ENCODE measurements at regions not wholly inside any gene's neighbourhood (a gene's known extent, or its start where the extent isn't known, plus 50 kb on each side); places are given as distances from the start of the nearest gene placed in this dataset.

DNA sequence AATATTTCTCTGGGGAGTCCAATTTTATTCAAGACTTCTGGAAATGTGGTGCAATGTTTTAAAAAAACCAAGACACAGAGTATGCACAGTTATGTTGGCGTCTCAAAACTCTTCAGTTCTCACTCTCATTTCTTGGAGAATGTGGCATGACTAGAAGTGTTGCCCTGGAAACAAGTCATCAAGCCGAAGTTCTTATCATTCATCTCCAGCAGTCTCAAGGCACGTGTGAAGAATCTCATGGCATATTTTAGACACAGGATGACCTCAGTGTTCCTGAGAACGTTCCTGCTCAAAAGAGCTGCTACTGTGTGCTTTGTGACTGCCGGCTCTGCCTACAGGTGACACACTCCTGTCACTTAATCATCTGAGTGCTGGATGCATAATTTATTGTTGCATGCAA lies 147.4 kb upstream of the IRX4 start:
- Histone ChIP-seq H3K36me3 (ENCODE audit: insufficient read depth, low read length) (no peaks in the 10 kb centered on the region), H3K4me1 (ENCODE audit: insufficient read depth, low read length) (no peaks in the 10 kb centered on the region), H3K27me3 (ENCODE audit: insufficient read depth, low read length) (peaks cover 7% of the 10 kb centered on the region), H3K27ac (ENCODE audit: low read depth, low read length) (no peak overlapping the region), H3K9me3 (ENCODE audit: control insufficient read depth in 1 of 2, low read length in 2 of 2) (no peaks in the 10 kb centered on the region), H3K4me3 (ENCODE audit: low read length in 2 of 2) (no peak overlapping the region)
- intact Hi-C loops (cut with micrococcal nuclease): no loop called here
- peaks cover 26 to 27% of the 10 kb centered on the region in 2 donors for H3K27me3 Mint-ChIP-seq
- CTCF ChIA-PET (ENCODE audit: partially characterized antibody): no interaction called here
- POLR2A ChIA-PET (ENCODE audit: partially characterized antibody): no interaction called here
- H3K36me3 Mint-ChIP-seq: no peaks in the 10 kb centered on the region
- H3K4me3 Mint-ChIP-seq: no peak overlapping the region
- DNase-seq: no peak
- no peak overlapping the region for H3K27ac Mint-ChIP-seq
- peaks cover 0 to 14% (median 5%) of the 10 kb centered on the region in 8 donors for H3K9me3 Mint-ChIP-seq
- no peaks in the 10 kb centered on the region for H3K4me1 Mint-ChIP-seq

DNA sequence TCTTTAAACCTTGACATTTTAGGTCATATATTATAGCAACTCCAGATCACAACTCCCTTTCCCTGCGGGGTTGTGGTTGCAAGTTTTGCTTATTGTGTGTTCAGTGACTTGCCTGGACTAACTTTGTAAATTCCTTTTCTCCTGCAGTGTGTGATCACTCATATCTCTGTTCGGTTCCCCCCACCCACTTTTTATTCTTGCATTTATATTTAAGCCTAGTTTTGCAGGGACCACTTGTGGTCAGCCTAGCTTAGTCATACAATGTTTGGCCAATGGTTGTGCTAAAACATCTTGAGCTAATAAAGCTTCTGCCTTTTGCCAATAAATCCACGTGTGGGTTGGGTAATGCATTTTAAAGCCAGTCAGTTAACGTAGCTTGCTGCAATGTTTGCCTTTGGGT lies 146.5 kb upstream of the IRX4 start:
- Mint-ChIP-seq H3K4me3 (no peak overlapping the region), H3K36me3 (no peaks in the 10 kb centered on the region), H3K27me3 (peaks cover 24 to 25% of the 10 kb centered on the region in 2 donors), H3K27ac (no peak overlapping the region), H3K4me1 (no peaks in the 10 kb centered on the region), H3K9me3 (peaks cover 0 to 14% (median 5%) of the 10 kb centered on the region in 8 donors)
- ChIA-PET POLR2A (ENCODE audit: partially characterized antibody) (no interaction called here), CTCF (ENCODE audit: partially characterized antibody) (no interaction called here)
- Histone ChIP-seq H3K4me3 (ENCODE audit: low read length in 2 of 2) (no peak overlapping the region), H3K27ac (ENCODE audit: low read depth, low read length) (no peak overlapping the region), H3K27me3 (ENCODE audit: insufficient read depth, low read length) (peaks cover 7% of the 10 kb centered on the region), H3K36me3 (ENCODE audit: insufficient read depth, low read length) (no peaks in the 10 kb centered on the region), H3K9me3 (ENCODE audit: control insufficient read depth in 1 of 2, low read length in 2 of 2) (no peaks in the 10 kb centered on the region), H3K4me1 (ENCODE audit: insufficient read depth, low read length) (no peaks in the 10 kb centered on the region)
- intact Hi-C loops (cut with micrococcal nuclease): no loop called here
- no peak for DNase-seq

DNA sequence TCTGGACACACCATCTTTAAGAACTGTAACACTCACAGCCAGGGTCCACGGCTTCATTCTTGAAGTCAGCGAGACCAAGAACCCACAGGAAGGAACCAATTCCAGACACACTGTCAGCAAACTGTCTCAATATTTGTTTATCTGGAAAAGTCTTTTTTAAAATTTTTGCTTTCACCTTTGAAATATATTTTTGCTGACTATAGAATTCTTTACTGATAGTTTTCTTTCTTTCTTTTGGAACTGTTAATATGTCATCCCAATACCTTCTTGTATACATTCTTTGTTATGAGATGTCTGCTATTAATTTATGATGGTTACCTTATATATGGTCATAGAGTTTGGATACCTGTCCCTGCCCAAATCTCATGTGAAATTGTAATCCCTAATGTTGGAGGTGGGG lies 145.1 kb upstream of the IRX4 start:
- Histone ChIP-seq H3K27ac (ENCODE audit: low read depth, low read length) (no peak overlapping the region), H3K4me3 (ENCODE audit: low read length in 2 of 2) (no peak overlapping the region), H3K4me1 (ENCODE audit: insufficient read depth, low read length) (no peaks in the 10 kb centered on the region), H3K9me3 (ENCODE audit: control insufficient read depth in 1 of 2, low read length in 2 of 2) (no peaks in the 10 kb centered on the region), H3K36me3 (ENCODE audit: insufficient read depth, low read length) (no peaks in the 10 kb centered on the region), H3K27me3 (ENCODE audit: insufficient read depth, low read length) (peaks cover 7% of the 10 kb centered on the region)
- DNase-seq: no peak
- H3K4me3 Mint-ChIP-seq: no peak overlapping the region
- no peaks in the 10 kb centered on the region for H3K4me1 Mint-ChIP-seq
- ChIA-PET CTCF (ENCODE audit: partially characterized antibody) (interaction anchor here (1.2 kb wide), 1 partner anchor 9 kb away, joined by 3 read pairs; no protein-coding TSS in a partner anchor), POLR2A (ENCODE audit: partially characterized antibody) (no interaction called here)
- H3K9me3 Mint-ChIP-seq: peaks cover 0 to 14% (median under 1%) of the 10 kb centered on the region in 8 donors
- intact Hi-C loops (cut with micrococcal nuclease): no loop called here
- H3K27ac Mint-ChIP-seq: no peak overlapping the region
- peaks cover 23 to 24% of the 10 kb centered on the region in 2 donors for H3K27me3 Mint-ChIP-seq
- no peaks in the 10 kb centered on the region for H3K36me3 Mint-ChIP-seq

DNA sequence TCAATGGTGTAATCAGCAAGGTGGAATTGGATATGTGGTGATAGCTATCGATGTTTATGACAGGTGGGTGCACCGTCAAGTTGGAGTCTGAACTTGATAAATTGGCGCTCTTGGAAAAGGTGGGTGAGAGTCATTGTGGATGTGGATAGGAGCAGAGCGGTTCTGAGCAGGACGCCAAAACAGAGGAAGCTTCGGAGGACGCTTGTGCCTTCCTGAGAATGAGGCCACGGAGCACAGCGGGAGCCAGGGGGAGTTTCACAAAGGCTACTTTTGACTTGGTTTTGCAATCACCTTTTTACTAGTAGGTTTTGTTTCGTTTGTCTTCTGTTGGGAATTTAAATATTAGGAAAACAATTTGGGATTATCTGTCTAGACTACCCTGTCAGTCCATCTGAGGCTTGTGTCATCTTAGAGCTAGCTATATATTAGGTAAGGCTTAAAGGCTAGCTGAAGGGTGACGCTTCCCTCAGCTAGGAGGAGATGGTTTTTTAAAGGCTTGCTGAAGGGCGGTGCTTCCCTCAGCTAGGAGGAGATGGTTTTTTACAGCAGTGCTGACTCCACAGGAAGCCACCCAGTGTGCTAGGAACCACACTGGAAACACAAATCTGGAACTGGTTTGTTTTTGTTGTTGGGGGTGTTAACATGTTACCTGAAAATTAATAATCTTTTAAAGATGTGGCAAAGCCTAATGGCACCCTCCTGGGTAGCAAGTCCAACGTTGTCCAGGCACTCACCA lies 142.4 kb upstream of the IRX4 start:
- Mint-ChIP-seq H3K4me1 (peaks cover 0 to 3% (median 0%) of the 10 kb centered on the region in 4 donors), H3K36me3 (no peaks in the 10 kb centered on the region), H3K27me3 (peaks cover 20 to 24% of the 10 kb centered on the region in 2 donors), H3K27ac (no peak overlapping the region), H3K9me3 (peaks cover 0 to 10% (median under 1%) of the 10 kb centered on the region in 8 donors), H3K4me3 (no peak overlapping the region)
- CTCF ChIA-PET (ENCODE audit: partially characterized antibody): no interaction called here
- Histone ChIP-seq H3K36me3 (ENCODE audit: insufficient read depth, low read length) (no peaks in the 10 kb centered on the region), H3K27me3 (ENCODE audit: insufficient read depth, low read length) (peaks cover 3% of the 10 kb centered on the region), H3K27ac (ENCODE audit: low read depth, low read length) (no peak overlapping the region), H3K4me3 (ENCODE audit: low read length in 2 of 2) (no peak overlapping the region), H3K9me3 (ENCODE audit: control insufficient read depth in 1 of 2, low read length in 2 of 2) (no peaks in the 10 kb centered on the region), H3K4me1 (ENCODE audit: insufficient read depth, low read length) (no peaks in the 10 kb centered on the region)
- DNase-seq: no peak
- POLR2A ChIA-PET (ENCODE audit: partially characterized antibody): no interaction called here
- intact Hi-C loops (cut with micrococcal nuclease): no loop called here

DNA sequence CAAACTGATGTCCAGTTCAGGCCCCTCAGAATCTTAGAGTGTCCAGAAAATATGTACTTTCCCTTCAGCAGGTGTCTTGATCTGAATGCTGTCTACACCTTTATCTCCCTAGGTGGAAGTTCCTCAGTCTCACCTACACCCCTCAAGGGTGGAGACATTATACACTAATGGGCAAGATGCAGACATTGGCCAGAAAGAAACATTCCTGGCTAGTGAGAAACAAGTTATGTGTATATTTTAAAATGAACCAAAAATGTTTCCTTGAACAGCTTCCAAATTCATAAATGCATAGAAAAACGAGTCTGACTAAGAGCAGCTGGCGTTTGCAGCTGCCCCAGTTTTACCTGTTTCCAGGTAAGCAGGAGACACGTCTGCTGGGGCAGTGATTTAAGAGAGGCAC lies 140.5 kb upstream of the IRX4 start:
- intact Hi-C loops (cut with micrococcal nuclease): no loop called here
- Mint-ChIP-seq H3K9me3 (peaks cover 0 to 6% (median 0%) of the 10 kb centered on the region in 8 donors), H3K36me3 (no peaks in the 10 kb centered on the region), H3K27me3 (peaks cover 20 to 24% of the 10 kb centered on the region in 2 donors), H3K4me1 (peaks cover 0 to 3% (median 0%) of the 10 kb centered on the region in 4 donors), H3K27ac (no peak overlapping the region), H3K4me3 (no peak overlapping the region)
- DNase-seq: no peak
- Histone ChIP-seq H3K27me3 (ENCODE audit: insufficient read depth, low read length) (peaks cover under 1% of the 10 kb centered on the region), H3K9me3 (ENCODE audit: control insufficient read depth in 1 of 2, low read length in 2 of 2) (no peaks in the 10 kb centered on the region), H3K27ac (ENCODE audit: low read depth, low read length) (no peak overlapping the region), H3K4me3 (ENCODE audit: low read length in 2 of 2) (no peak overlapping the region), H3K36me3 (ENCODE audit: insufficient read depth, low read length) (no peaks in the 10 kb centered on the region), H3K4me1 (ENCODE audit: insufficient read depth, low read length) (no peaks in the 10 kb centered on the region)
- CTCF ChIA-PET (ENCODE audit: partially characterized antibody): no interaction called here
- POLR2A ChIA-PET (ENCODE audit: partially characterized antibody): no interaction called here

DNA sequence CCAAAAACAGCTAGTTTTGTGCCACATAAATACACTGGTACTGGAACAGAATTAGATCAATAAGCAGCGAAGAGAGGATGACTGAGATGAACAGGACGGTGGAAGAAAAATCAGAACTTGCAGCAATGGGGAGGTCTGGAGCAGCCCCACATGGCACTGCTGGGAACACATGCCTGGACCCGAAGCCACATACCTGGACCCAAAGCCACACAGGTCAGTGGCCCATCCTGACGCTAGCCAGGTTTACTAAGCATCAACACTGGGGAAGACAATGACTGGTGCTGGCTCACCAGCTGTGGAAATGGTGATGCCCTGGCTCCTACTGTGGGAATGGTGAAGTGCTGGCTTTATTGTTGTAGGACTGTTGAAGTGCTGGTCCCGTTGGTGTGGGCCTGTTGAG lies 139.7 kb upstream of the IRX4 start:
- no peaks in the 10 kb centered on the region for H3K9me3 ChIP-seq (ENCODE audit: control insufficient read depth in 1 of 2, low read length in 2 of 2)
- no peaks in the 10 kb centered on the region for H3K27me3 ChIP-seq (ENCODE audit: insufficient read depth, low read length)
- Mint-ChIP-seq H3K27ac (no peak overlapping the region), H3K27me3 (peaks cover 17 to 22% of the 10 kb centered on the region in 2 donors), H3K9me3 (peaks cover 0 to 5% (median 0%) of the 10 kb centered on the region in 8 donors), H3K4me1 (peaks cover 0 to 3% (median 0%) of the 10 kb centered on the region in 4 donors), H3K36me3 (no peaks in the 10 kb centered on the region), H3K4me3 (no peak overlapping the region)
- no peaks in the 10 kb centered on the region for H3K36me3 ChIP-seq (ENCODE audit: insufficient read depth, low read length)
- POLR2A ChIA-PET (ENCODE audit: partially characterized antibody): no interaction called here
- no peak for DNase-seq
- CTCF ChIA-PET (ENCODE audit: partially characterized antibody): no interaction called here
- H3K4me1 ChIP-seq (ENCODE audit: insufficient read depth, low read length): no peaks in the 10 kb centered on the region
- intact Hi-C loops (cut with micrococcal nuclease): no loop called here
- H3K4me3 ChIP-seq (ENCODE audit: low read length in 2 of 2): no peak overlapping the region
- no peak overlapping the region for H3K27ac ChIP-seq (ENCODE audit: low read depth, low read length)

DNA sequence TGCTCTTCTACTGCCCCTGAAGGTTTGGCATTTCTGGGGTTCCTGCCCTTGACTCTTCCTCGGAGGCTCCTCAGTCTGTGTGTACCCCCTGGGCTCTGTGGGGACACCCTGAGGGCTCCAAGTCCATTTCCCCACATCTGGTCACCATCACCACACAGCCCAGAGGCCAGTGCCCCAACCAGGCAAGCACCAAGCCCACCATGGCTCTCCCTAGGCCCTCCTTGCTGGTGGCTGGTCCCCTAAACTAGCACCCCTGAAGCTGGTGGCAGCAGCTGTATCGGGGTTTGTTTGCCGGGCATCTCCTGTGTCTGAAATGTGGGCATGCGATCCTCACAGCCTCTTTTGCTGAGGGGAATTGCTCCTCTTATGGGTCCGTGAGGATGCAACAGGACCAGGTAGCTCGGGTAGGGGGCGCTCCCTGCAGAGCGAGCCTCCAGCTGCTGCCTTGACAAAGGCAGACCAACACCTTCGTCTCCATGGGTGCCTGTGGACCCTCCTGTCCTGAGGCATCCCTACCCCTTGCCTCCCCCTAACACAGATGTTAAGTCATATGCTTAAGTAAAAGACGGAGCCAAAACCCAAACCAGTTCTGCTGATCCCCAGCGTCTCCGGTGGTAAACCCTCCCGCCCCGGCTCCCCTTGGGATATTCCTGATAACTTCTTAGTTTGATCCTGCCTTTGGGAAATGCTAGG lies 138.9 kb upstream of the IRX4 start:
- no peak for DNase-seq
- Histone ChIP-seq H3K27ac (ENCODE audit: low read depth, low read length) (no peak overlapping the region), H3K4me3 (ENCODE audit: low read length in 2 of 2) (no peak overlapping the region), H3K9me3 (ENCODE audit: control insufficient read depth in 1 of 2, low read length in 2 of 2) (no peaks in the 10 kb centered on the region), H3K4me1 (ENCODE audit: insufficient read depth, low read length) (no peaks in the 10 kb centered on the region), H3K27me3 (ENCODE audit: insufficient read depth, low read length) (no peaks in the 10 kb centered on the region), H3K36me3 (ENCODE audit: insufficient read depth, low read length) (no peaks in the 10 kb centered on the region)
- H3K36me3 Mint-ChIP-seq: no peaks in the 10 kb centered on the region
- peaks cover 0 to 4% (median 0%) of the 10 kb centered on the region in 8 donors for H3K9me3 Mint-ChIP-seq
- peaks cover 0 to 3% (median 0%) of the 10 kb centered on the region in 4 donors for H3K4me1 Mint-ChIP-seq
- intact Hi-C loops (cut with micrococcal nuclease): no loop called here
- H3K27ac Mint-ChIP-seq: no peak overlapping the region
- peaks cover 17 to 23% of the 10 kb centered on the region in 2 donors for H3K27me3 Mint-ChIP-seq
- POLR2A ChIA-PET (ENCODE audit: partially characterized antibody): no interaction called here
- CTCF ChIA-PET (ENCODE audit: partially characterized antibody): no interaction called here
- H3K4me3 Mint-ChIP-seq: no peak overlapping the region

All from CD4-positive, alpha-beta memory T cell (primary cell).